AG09309 (cell line): ENCODE measurements at regions not wholly inside any gene's neighbourhood (a gene's known extent, or its start where the extent isn't known, plus 50 kb on each side); places are given as distances from the start of the nearest gene placed in this dataset.

Experiments used
- DNase-seq: peaks from one replicate; pipeline ENCODE4 v3.0.0-alpha.2; 2010; ENCODE audit warnings: low read depth
- H3K4me3 ChIP-seq: 2 replicates; pipeline ENCODE4 v1.5.1; 2011; ENCODE audit warnings: mild to moderate bottlenecking, low read depth, low read length, moderate library complexity; ENCODE audit not compliant: control insufficient read depth
- TF ChIP-seq, protein P1 (sequence below): IDR thresholded peaks from 2 replicates; pipeline ENCODE4 v1.5.1; 2011; ENCODE audit warnings: mild to moderate bottlenecking, low read depth, low read length, inconsistent platforms; ENCODE audit not compliant: insufficient read depth, control insufficient read depth; ENCODE audit errors: missing control alignments

DNA sequence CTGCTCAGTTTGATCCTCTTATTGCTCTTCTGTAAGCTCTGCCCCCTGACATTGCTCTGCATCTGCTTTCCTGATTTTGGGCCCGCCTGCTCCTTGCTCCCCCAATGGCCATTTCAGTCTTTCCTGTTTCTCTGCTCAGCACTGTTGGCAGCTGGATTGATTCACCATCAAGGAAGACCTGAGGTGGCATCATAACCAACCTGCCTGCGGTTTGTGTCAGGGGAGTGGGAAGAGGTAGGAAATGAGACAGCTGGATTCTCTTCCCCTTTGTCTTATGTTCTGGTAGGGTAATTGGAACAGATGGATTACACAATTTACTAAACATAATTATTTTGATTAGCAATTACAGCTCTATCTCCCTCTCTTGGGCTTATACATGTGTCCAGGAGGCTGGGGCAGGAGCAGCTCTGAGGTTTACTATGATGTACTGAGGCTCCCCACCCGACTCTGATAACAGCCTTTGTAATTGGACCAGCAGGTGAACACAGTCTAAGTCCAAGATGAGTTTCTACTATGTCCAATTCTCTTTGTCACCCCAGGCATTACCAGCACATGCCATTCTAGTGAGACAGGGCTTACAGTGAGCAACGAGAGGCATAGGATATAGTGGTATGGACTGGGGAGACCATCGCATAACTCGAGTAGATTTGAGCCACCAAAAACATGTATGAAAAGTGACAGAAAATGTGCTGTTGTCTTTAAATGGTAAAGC, 151.8 kb upstream of the MMADHC start:
- TF ChIP-seq, protein P1, sequence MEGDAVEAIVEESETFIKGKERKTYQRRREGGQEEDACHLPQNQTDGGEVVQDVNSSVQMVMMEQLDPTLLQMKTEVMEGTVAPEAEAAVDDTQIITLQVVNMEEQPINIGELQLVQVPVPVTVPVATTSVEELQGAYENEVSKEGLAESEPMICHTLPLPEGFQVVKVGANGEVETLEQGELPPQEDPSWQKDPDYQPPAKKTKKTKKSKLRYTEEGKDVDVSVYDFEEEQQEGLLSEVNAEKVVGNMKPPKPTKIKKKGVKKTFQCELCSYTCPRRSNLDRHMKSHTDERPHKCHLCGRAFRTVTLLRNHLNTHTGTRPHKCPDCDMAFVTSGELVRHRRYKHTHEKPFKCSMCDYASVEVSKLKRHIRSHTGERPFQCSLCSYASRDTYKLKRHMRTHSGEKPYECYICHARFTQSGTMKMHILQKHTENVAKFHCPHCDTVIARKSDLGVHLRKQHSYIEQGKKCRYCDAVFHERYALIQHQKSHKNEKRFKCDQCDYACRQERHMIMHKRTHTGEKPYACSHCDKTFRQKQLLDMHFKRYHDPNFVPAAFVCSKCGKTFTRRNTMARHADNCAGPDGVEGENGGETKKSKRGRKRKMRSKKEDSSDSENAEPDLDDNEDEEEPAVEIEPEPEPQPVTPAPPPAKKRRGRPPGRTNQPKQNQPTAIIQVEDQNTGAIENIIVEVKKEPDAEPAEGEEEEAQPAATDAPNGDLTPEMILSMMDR: no peak
- no peak for DNase-seq
- H3K4me3 ChIP-seq: no peak overlapping the region

DNA sequence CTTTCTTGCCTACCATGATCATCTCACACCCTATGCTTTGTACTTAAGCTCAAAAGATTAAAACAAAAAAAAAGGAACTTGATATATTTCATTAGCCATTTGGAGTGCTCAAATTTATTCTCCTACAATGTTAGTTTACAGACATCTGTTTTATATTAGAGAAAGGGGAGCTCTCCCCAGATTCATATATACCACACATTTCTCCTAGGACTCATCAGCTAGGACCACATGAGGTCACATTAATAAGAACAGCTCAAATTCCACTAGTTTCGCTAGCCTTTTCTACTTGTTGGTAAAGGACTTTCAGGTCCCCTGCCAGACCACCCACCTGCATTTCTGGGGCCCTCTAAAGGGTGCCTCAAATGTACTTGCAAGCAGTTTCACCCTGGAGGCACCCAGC, 151.2 kb upstream of the MMADHC start:
- H3K4me3 ChIP-seq: no peak overlapping the region
- TF ChIP-seq, protein P1: no peak
- DNase-seq: no peak

DNA sequence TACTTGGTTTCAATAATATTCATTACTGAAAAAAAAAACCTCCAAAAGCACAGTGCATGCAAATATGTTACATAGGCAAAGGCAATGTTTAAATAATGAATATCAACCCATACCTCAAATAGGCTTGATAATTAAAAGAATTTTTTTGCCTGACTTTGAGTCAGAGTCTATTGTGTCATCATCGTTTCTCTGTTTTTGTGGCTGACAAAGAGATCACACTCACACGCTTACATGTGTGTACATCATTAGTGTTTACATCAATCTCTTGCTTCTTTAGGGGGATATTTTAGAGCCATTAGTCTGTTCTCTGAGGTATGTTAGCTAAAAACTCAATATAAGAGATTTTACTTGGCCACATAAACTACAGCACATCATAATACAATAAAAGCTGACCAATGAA, 150.3 kb upstream of the MMADHC start:
- TF ChIP-seq, protein P1: no peak
- no peak for DNase-seq

DNA sequence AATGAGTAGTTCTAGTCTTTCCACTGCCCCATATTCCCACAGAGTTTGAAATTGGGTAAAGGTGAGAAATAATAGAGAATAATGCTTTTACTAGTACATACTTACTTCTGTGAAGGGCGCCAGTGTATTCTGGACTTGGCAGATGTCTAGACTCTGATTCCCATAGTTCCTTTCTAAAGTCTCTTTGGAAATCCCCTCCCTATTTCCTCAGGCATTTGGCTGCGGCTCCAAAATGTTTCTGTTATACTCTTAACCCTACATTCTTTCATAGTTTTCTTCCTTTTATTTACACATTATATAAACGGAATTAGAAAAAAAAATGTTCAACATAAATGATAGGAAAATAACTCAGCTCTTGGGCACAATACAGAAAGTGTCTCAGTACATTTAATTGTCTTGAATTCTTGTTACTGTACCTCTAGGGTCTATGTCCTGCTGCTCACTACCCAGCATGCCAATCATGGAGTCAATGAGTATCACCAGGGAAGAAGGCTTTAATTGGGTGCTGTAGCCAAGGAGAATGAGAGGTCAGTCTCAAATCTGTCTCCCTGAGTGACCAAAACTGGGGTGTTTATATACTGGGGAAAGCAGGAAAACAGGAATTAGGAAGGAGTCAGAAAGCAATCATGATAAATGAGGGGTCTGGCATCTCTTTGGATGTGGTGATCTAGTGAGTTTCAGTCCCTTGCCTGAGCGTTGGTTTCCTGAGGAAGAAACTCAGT, 147.8 kb upstream of the MMADHC start:
- TF ChIP-seq, protein P1: no peak
- H3K4me3 ChIP-seq: no peak overlapping the region
- no peak for DNase-seq

More for the DNA sequence above, 150.3 kb upstream of the MMADHC start:
- H3K4me3 ChIP-seq: no peak overlapping the region

DNA sequence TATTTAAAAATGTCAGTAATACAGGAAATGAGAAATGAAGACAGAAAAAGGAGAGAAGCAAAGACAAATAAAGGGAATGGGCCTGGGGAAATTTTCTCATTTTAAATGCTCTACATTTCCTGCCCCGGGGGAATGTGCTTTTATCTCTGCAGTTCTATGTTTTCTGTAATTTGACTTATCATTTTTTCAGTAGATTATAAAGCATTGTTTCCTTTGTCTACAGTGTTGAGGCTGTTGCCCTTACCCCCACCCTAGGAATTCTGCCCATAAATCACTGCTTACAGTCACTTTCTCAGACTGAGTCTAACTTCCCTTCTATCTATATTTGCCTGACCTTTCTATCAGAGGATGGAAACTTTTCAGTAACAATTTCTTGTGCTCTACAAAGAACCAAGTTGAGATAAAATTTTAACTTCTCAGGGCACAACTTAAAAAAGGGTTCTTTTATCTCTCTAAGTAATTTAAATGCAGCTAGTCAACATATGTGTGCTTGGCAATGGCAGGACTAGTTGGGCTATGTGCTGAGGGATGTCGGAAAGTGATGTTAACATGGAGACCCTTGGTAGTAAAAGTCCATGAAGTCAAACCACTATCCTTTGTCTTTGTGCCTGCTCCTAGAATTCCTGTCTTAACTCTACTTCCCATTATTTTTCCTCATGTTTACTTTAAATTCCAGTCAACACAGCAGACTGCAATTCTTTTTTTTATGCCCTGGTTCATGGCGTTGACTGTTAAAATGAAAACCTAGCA, 146.5 kb upstream of the MMADHC start:
- TF ChIP-seq, protein P1: no peak
- H3K4me3 ChIP-seq: no peak overlapping the region
- DNase-seq: no peak

DNA sequence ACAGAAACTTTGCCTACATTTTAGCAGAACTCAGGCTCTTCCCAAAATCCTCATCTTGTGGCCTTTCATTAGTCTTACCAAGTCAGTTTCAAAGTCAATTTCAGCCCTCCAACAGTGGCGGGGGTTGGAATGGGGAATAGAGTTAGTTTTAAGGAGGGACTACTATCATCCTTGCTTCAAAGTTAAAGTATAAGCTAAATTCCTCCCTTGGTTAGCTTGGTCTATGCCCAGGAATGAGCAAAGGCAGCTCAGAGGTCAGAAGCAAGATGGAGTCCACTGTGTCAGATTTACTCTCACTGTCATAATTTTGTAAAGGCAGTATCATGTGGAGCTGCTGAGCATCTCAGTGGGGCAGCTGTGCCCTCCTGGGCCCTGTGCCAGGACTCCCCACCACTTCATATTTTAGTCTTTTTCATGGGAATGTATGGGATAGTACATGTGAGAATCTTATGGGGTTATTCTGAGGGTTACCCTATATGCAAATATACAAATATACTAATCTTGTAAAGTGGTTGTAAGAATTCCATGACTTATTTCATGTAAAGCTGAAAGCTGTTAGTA, 145.2 kb upstream of the MMADHC start:
- TF ChIP-seq, protein P1: no peak
- DNase-seq: no peak
- H3K4me3 ChIP-seq: no peak overlapping the region
